RWPE1 (cell line): ENCODE measurements at regions not wholly inside any gene's neighbourhood (a gene's known extent, or its start where the extent isn't known, plus 50 kb on each side); places are given as distances from the start of the nearest gene placed in this dataset.
"Not testable (repeated sequence)": the region's sequence is repeated elsewhere in the genome, so short reads cannot be mapped to it uniquely, and the experiment has no call there.

Source experiments
- CTCF ChIA-PET: fragments of 350-600 bp; sonication (Branson Sonifier 250); formaldehyde crosslinking; extraction: SDS; loops from one replicate; lab custom pipeline; 2021; lab: Yijun Ruan, JAX
- POLR2A ChIA-PET: fragments of 400-600 bp; formaldehyde crosslinking; extraction: SDS; loops from one replicate; lab custom pipeline; 2020; ENCODE audit warnings: antibody characterized with exemption; ENCODE audit not compliant: low non-redundant PET; lab: Yijun Ruan, JAX
- DNase-seq: peaks from one replicate; pipeline ENCODE4 v3.0.0; 2012; ENCODE audit warnings: low spot score
- H3K27ac ChIP-seq: fragments of 450-650 bp; 2 replicates; pipeline ENCODE4 v1.5.1; 2017
- CTCF ChIP-seq: fragments of 450-650 bp; conservative IDR thresholded peaks from 2 replicates; pipeline ENCODE4 v1.5.1; 2017; ENCODE audit warnings: low read depth, mild to moderate bottlenecking

- TF ChIP-seq CTCF = no peak
- ChIA-PET CTCF (no interaction called here), POLR2A (no interaction called here)
- DNase-seq = no peak
- H3K27ac ChIP-seq = no peak overlapping the region
Observed at GRCh38 chr12:31804185-31804504, 75.3 kb upstream of the AMN1 start.

- no peak overlapping the region for H3K27ac ChIP-seq
- TF ChIP-seq CTCF = no peak
- DNase-seq = no peak
- POLR2A ChIA-PET = no interaction called here
- CTCF ChIA-PET = no interaction called here
Observed at GRCh38 chr12:31803306-31804184, 74.7 kb upstream of the AMN1 start.

DNA sequence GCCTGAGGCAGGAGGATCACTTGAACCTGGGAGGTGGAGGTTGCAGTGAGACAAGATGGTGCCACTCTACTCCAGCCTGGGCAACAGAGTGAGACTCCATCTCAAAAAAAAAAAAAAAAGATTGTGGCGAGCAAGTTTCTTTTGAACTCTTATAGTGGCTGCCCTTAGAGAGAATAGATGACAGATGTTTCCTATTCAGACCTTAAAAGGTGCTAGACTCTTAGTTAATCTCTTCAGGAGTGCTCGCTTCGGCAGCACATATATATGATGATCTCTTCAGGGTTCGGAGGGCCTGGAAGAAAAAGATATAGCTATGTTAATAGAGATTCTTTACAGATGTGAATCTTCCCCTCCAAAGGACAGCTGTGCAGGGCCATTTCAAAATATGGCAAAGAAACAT, 73.1 kb upstream of the AMN1 start:
- DNase-seq = no peak
- no peak for TF ChIP-seq CTCF
- H3K27ac ChIP-seq = no peak overlapping the region
- POLR2A ChIA-PET = no interaction called here
- CTCF ChIA-PET = interaction anchor here (0.5 kb wide), 1 partner anchor 114 kb away, joined by 4 read pairs; no protein-coding TSS in a partner anchor

GRCh38 chr12:31797230-31797872, 68.5 kb upstream of the AMN1 start:
- no peak for DNase-seq
- POLR2A ChIA-PET = no interaction called here
- no peak for TF ChIP-seq CTCF
- H3K27ac ChIP-seq = no peak overlapping the region
- CTCF ChIA-PET = no interaction called here

GRCh38 chr12:31796270-31796951, 67.6 kb upstream of the AMN1 start:
- DNase-seq = no peak
- no peak overlapping the region for H3K27ac ChIP-seq
- POLR2A ChIA-PET = no interaction called here
- TF ChIP-seq CTCF = no peak
- CTCF ChIA-PET = no interaction called here

DNA sequence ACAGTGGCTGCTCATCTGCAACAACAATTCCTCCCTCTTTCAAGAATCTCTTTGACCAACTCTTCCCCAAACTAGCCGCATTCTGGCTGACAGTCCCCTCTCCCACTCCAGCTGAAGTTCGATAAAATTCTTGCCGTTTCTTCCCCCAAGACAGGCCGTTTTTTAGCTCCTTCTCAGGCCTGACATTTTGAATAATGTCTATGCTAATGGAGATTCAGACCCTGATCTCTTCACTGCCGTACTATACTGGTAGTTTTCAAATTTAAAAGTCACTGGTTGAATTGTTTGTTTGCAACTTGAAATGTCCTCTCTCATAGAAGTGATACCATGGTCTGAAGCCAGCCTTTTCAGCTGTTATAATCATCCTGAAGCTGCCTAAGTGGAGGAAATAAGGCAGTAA, 65.9 kb upstream of the AMN1 start:
- no peak overlapping the region for H3K27ac ChIP-seq
- CTCF ChIA-PET = interaction anchor here (0.6 kb wide), 1 partner anchor 35 kb away, joined by 3 read pairs; no protein-coding TSS in a partner anchor
- no peak for TF ChIP-seq CTCF
- no peak for DNase-seq
- POLR2A ChIA-PET = no interaction called here

DNA sequence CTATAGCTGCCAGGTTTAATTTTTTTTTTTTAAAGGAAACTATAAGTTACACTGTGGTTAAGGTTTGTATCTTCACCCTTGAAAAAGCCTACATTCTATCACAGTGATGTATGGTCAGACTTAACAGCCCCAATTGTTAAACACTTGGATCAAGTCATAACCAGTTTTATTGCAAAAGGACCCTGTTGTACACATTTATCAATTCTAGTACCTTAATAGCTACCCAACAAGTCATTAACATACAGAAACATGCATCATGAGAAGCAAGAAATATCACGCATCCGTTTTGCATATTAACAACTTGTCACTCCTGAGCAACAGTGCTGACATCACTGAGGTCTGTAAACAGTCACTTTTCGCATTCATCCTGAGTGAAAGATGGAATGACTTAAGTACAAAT, 62.4 kb upstream of the AMN1 start:
- H3K27ac ChIP-seq, DNase-seq, POLR2A ChIA-PET: not testable (repeated sequence)
- CTCF ChIA-PET = interaction anchor here (0.6 kb wide), 2 partner anchors 113 to 914 kb away, joined by 3 to 4 read pairs; no protein-coding TSS in a partner anchor
